Embryonic facial prominence (tissue), 1 donor: ENCODE measurements at regions not wholly inside any gene's neighbourhood (a gene's known extent, or its start where the extent isn't known, plus 50 kb on each side); places are given as distances from the start of the nearest gene placed in this dataset.
"Not testable (repeated sequence)": the region's sequence is repeated elsewhere in the genome, so short reads cannot be mapped to it uniquely, and the experiment has no call there.

ENCODE experiments used
- DNase-seq: peaks from one replicate; pipeline ENCODE4 v3.0.0-alpha.2; 2016; ENCODE audit errors: extremely low spot score

- no peak for DNase-seq
Measured at GRCh38 chr7:19623676-19624075, 85.2 kb downstream of the POLR1F start.

GRCh38 chr7:19621740-19622139 lies 87.1 kb downstream of the POLR1F start:
- no peak for DNase-seq

- no peak for DNase-seq
Measured at GRCh38 chr7:19620470-19620869, 88.4 kb downstream of the POLR1F start.

DNA sequence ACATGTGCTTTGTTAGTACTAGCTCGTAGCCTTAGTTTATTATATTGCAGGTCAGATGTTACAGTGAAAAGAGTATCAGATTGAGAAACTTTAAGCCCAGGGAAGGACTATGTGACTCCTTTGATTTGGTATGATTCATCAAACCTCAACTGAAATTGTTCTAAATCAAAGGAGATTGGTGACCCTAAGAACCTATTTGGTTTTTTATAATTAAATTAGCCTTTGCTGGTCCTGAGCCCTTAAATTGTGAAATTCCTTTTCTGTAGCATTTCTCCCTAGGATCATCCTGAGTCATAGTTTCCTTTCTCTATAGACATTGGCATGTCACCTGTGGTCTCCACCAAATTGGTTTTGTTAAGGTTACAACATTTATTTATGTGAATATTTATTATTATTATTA lies 89.7 kb downstream of the POLR1F start:
- DNase-seq: no peak

DNA sequence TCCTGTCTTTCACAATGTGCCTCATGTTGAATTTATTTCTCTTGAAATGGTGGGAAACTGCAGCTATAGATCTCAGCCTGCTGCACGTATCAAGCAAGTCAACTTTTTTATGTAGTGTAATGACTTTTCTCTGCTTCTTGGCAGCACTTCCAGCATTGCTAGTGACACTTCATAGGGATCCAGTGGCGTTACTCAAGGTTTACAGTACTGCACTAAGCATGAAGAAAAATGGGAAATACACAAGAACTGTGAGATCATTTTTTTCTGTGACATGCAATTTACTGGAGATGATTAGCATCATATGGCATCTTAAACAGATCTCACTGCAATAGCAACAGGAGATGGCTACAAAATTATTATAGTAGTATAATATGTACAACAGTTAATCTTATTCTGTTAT lies 90.9 kb downstream of the POLR1F start:
- DNase-seq: no peak

DNA sequence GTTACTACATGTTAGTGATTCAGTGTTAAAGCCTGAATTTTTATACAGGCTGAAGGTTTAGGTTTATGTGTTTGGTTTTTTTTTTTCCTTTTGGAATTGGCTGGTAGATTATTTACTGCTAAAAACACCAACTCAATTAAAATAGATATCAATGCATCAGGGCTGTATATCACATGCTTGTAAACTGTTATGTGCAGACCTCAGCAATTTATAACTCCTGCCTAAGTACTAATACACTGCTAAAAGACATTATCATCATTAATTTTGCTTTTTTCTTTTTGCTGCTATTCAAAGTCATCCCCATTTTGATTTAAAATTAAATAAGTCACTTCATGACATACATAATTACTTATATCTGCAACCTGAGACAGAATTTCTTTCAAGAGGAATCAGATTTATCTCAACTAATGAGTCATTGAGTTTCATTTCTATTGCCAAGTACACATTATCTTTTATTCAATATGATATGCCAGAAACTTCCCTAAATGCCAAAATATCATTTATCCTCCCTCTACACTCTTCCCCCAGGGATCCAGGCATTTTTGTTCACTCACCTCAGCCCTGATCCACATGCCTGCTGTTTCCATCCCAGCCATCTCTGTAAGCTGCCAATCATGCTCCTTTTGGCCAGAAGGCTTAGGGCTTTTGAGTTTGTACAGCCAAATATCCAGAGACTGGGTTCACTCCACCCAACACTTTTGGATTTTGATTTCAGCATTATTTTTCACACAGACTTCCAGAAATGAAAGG lies 98.5 kb downstream of the POLR1F start:
- no peak for DNase-seq

GRCh38 chr7:19589446-19589845 lies 119.4 kb downstream of the POLR1F start:
- no peak for DNase-seq

DNA sequence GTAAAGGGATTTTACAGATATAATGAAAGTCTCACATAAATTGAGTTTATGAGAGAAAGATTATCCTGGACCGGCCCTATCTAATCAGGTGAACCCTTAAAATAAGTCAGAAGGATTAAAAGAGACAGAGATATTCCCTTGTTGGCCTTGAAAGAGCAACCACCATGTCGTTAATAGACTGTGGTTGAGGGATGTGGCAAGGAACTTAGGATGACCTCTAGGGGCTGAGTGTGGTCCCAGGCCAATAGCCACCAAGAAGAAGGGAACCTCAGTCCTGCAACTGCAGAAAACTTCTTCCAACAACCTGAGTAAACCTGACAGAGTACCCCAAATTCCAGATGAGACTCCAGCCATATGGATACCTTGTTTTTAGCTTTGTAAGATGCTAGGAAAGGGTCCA lies 121.5 kb downstream of the POLR1F start:
- no peak for DNase-seq

- DNase-seq: no peak
Measured at GRCh38 chr7:19585761-19586160, 123.1 kb downstream of the POLR1F start.

- no peak for DNase-seq
Measured at GRCh38 chr7:19575909-19576557, 132.8 kb downstream of the POLR1F start.

DNA sequence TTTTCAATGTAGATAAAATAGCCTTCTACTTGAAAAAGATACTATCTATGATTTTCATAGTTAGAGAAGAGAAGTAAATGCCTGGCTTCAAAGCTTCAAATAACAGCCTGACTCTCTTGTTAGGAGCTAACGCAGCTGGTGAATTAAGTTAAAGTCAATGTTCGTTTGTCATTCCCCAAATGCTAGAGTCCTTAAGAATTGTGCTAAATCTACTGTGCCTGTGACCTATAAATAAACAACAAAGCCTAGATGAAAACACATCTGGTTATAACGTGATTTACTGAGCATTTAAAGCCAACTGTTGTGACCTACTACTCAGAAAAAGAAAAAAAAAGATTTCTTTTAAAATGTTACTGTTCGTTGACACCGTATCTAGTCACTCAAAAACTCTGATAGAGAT lies 134.7 kb downstream of the POLR1F start:
- DNase-seq: no peak

DNA sequence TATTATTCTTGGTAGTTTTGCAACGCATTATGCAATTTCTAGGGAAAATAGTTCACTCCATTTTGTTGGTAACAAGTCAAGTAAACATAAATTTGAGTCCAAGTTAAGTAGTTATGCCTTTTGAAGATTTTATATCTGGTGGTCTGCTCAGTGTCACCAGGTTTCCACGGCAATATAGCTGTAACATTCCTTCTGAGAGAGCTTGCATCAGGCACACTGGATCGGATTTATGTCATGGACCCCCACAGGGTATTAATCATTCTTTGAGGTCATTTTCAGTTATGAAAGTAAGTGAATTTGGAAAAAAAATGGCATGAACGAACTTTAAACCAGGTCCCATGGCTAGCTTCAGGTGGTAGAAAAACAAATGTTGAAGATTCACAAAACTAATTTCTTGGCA lies 136.3 kb downstream of the POLR1F start:
- no peak for DNase-seq

DNA sequence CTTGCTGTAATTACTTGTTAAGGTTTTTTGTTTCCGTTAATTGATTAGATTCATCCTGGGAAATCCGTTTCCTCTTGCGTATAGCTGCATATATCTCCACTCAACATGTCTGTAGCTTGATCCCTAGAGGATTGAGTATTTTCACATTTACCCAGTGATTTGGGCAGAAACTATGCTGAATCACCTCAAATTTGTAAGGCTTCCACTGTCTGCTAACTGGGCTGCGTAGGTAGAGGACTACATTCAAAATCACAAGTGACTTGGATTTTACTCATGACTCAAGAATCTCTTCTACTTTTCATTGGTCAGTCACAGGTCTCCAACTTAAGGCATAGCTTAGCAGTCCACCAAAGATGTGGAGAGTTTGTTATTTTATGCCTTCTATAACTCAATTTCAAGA lies 141.8 kb downstream of the POLR1F start:
- no peak for DNase-seq

GRCh38 chr7:19565602-19566001 lies 143.2 kb downstream of the POLR1F start:
- DNase-seq: no peak

DNA sequence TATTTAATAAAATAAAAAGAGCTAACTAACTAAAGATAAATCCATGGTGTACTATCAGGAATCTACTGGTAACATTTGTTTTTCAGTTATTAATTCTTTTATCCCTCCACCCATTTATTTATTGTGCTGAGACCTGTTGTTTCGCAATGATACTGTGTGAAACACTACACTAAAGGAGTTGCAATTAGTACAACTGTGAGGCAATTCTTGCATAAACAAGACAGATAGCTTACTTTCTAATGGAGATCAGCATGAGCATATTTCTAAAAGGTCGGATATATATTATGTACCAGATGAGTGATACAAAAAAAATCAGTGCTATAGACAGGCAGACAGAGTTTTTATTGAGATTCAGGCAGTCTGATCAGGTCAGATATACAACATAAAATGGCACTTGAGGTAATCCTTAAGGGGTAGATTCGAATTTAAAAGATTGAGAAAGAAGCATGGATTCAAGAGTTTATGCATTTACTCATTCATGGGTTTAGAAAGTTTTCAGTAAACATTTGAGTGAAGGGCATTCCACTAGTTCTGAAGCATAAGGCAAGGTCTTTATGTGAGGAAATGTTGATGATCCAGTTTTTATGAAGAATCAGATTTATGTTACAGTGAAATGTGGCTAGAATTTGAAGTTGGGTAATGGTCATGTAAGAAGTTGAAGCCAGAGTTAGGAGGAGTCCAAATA lies 147.6 kb downstream of the POLR1F start:
- no peak for DNase-seq

GRCh38 chr7:19560111-19560883 lies 148.5 kb downstream of the POLR1F start:
- DNase-seq: no peak

- DNase-seq: no peak
Measured at GRCh38 chr7:19558527-19558926, 150.3 kb downstream of the POLR1F start.

GRCh38 chr7:19557726-19558465 lies 150.9 kb downstream of the POLR1F start:
- no peak for DNase-seq

- no peak for DNase-seq
Measured at GRCh38 chr7:19554581-19554980, 154.3 kb downstream of the POLR1F start.

DNA sequence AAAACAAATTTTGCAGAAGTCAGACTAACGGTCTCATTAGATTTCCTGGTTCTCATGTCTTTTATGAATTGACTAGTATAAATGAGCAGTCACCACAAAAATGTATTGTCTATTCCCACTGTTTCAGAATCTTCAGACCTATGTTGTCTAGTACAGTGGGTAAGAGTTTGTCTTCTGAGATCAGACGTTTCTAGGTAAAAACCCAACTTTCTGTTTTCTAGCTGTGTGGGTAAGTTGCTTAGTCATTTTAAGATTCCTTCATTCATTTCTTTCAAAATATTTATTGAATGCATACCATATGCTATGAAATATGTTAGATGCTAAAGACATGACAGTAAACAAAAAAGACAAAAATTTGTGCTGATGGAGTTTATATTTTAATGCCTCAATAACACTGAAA lies 156.3 kb downstream of the POLR1F start:
- no peak for DNase-seq

DNA sequence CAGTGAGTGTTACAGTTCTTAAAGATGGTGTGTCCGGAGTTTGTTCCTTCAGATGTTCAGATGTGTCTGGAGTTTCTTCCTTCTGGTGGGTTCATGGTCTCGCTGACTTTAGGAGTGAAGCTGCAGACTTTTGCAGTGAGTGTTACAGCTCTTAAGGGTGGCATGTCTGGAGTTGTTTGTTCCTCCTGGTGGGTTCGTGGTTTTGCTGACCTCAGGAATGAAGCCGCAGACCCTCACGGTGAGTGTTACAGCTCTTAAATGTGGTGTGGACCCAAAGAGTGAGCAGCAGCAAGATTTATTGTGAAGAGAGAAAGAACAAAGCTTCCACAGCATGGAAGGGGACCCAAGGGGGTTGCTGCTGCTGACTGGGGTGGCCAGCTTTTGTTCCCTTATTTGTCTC lies 159.6 kb downstream of the POLR1F start:
- not testable (repeated sequence) for DNase-seq
